ENCODE measurements at regions not wholly inside any gene's neighbourhood (a gene's known extent, or its start where the extent isn't known, plus 50 kb on each side); places are given as distances from the start of the nearest gene placed in this dataset.
"Not testable (repeated sequence)": the region's sequence is repeated elsewhere in the genome, so short reads cannot be mapped to it uniquely, and the experiment has no call there.

GRCh38 chr1:82783044-82783443 lies 982.3 kb downstream of the ADGRL2 start:
- Histone ChIP-seq H3K4me1 (ENCODE audit: control insufficient read depth in 2 of 3, insufficient read depth in 2 of 3, low read depth in 1 of 3, low read length in 3 of 3) (no peaks in the 10 kb centered on the region), H3K27me3 (ENCODE audit: control insufficient read depth, insufficient read depth, low read length) (no peaks in the 10 kb centered on the region), H3K9me3 (ENCODE audit: control insufficient read depth in 2 of 3, insufficient read depth in 1 of 3, low read length in 3 of 3) (no peaks in the 10 kb centered on the region), H3K27ac (ENCODE audit: low read depth in 2 of 2, low read length in 2 of 2) (no peak overlapping the region), H3K4me3 (ENCODE audit: low read length in 3 of 3) (no peak overlapping the region), H3K36me3 (ENCODE audit: control insufficient read depth in 2 of 3, insufficient read depth in 3 of 3, low read length in 3 of 3) (no peaks in the 10 kb centered on the region), H3K9ac (ENCODE audit: low read length in 3 of 3) (no peak overlapping the region)
- intact Hi-C loops (cut with DNase I): no loop called here
- DNase-seq (no peak), FAIRE-seq (no peak)
- no peak for TF ChIP-seq CTCF (IDR thresholded peaks at IDR 0.05; ENCODE audit: borderline replicate concordance, extremely low read depth, insufficient read depth)

DNA sequence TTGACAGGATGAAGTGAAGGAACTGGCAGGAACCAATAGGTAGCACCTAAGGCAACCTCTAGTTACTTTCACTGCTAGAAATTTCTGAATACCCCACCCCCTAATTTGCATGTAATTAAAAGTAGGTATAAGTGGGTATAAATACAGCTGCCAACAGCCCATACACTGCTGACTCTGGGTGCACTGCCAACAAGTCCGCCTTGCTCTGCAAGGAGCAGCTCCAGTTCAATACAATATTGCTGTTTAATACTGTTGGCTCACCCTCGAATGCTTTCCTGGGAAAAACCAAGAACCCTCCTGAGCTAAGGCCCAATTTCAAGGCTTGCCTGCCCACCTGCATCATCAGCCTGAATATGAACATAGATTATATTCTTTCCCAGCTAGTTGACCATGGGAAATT lies 981.9 kb downstream of the ADGRL2 start:
- TF ChIP-seq CTCF (IDR thresholded peaks at IDR 0.05; ENCODE audit: borderline replicate concordance, extremely low read depth, insufficient read depth): no peak
- intact Hi-C loops (cut with DNase I): no loop called here
- Histone ChIP-seq H3K36me3 (ENCODE audit: control insufficient read depth in 2 of 3, insufficient read depth in 3 of 3, low read length in 3 of 3) (no peaks in the 10 kb centered on the region), H3K4me1 (ENCODE audit: control insufficient read depth in 2 of 3, insufficient read depth in 2 of 3, low read depth in 1 of 3, low read length in 3 of 3) (no peaks in the 10 kb centered on the region), H3K27ac (ENCODE audit: low read depth in 2 of 2, low read length in 2 of 2) (no peak overlapping the region), H3K4me3 (ENCODE audit: low read length in 3 of 3) (no peak overlapping the region), H3K9me3 (ENCODE audit: control insufficient read depth in 2 of 3, insufficient read depth in 1 of 3, low read length in 3 of 3) (no peaks in the 10 kb centered on the region), H3K27me3 (ENCODE audit: control insufficient read depth, insufficient read depth, low read length) (no peaks in the 10 kb centered on the region), H3K9ac (ENCODE audit: low read length in 3 of 3) (no peak overlapping the region)
- no peak for DNase-seq
- no peak for FAIRE-seq

- Histone ChIP-seq H3K27me3 (ENCODE audit: control insufficient read depth, insufficient read depth, low read length) (no peaks in the 10 kb centered on the region), H3K4me3 (ENCODE audit: low read length in 3 of 3) (no peak overlapping the region), H3K9me3 (ENCODE audit: control insufficient read depth in 2 of 3, insufficient read depth in 1 of 3, low read length in 3 of 3) (no peaks in the 10 kb centered on the region), H3K9ac (ENCODE audit: low read length in 3 of 3) (no peak overlapping the region), H3K27ac (ENCODE audit: low read depth in 2 of 2, low read length in 2 of 2) (no peak overlapping the region), H3K36me3 (ENCODE audit: control insufficient read depth in 2 of 3, insufficient read depth in 3 of 3, low read length in 3 of 3) (no peaks in the 10 kb centered on the region), H3K4me1 (ENCODE audit: control insufficient read depth in 2 of 3, insufficient read depth in 2 of 3, low read depth in 1 of 3, low read length in 3 of 3) (no peaks in the 10 kb centered on the region)
- no peak for DNase-seq
- intact Hi-C loops (cut with DNase I): no loop called here
- no peak for FAIRE-seq
- TF ChIP-seq CTCF (IDR thresholded peaks at IDR 0.05; ENCODE audit: borderline replicate concordance, extremely low read depth, insufficient read depth): no peak
Observed at GRCh38 chr1:82778612-82779011, 977.9 kb downstream of the ADGRL2 start.

DNA sequence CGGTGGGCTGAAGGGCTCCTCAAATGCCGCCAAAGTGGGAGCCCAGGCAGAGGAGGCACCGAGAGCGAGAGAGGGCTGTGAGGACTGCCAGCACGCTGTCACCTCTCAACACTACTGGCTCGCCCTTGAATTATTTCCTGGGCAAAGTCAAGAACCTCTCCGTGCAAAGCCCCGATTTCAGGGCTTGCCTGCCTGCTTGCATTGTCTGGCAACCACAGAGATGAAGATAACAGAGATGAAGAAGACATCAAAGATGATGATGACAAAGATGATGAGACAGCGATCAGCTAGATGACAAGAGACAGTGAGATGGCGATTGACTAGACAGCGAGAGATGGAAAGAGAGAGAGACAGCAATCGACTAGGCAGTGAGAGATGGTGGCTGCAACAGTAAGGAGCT lies 976.5 kb downstream of the ADGRL2 start:
- FAIRE-seq: no peak
- H3K4me1 ChIP-seq (ENCODE audit: control insufficient read depth in 2 of 3, insufficient read depth in 2 of 3, low read depth in 1 of 3, low read length in 3 of 3): no peaks in the 10 kb centered on the region
- intact Hi-C loops (cut with DNase I): no loop called here
- no peak overlapping the region for H3K4me3 ChIP-seq (ENCODE audit: low read length in 3 of 3)
- H3K27me3 ChIP-seq (ENCODE audit: control insufficient read depth, insufficient read depth, low read length): no peaks in the 10 kb centered on the region
- no peak for TF ChIP-seq CTCF (IDR thresholded peaks at IDR 0.05; ENCODE audit: borderline replicate concordance, extremely low read depth, insufficient read depth)
- DNase-seq: peak in 1 of 5 donors; percentile 43
- no peaks in the 10 kb centered on the region for H3K9me3 ChIP-seq (ENCODE audit: control insufficient read depth in 2 of 3, insufficient read depth in 1 of 3, low read length in 3 of 3)
- no peaks in the 10 kb centered on the region for H3K36me3 ChIP-seq (ENCODE audit: control insufficient read depth in 2 of 3, insufficient read depth in 3 of 3, low read length in 3 of 3)
- no peak overlapping the region for H3K9ac ChIP-seq (ENCODE audit: low read length in 3 of 3)
- no peak overlapping the region for H3K27ac ChIP-seq (ENCODE audit: low read depth in 2 of 2, low read length in 2 of 2)

- H3K9me3 ChIP-seq (ENCODE audit: control insufficient read depth in 2 of 3, insufficient read depth in 1 of 3, low read length in 3 of 3); H3K36me3 ChIP-seq (ENCODE audit: control insufficient read depth in 2 of 3, insufficient read depth in 3 of 3, low read length in 3 of 3); H3K27me3 ChIP-seq (ENCODE audit: control insufficient read depth, insufficient read depth, low read length); H3K4me1 ChIP-seq (ENCODE audit: control insufficient read depth in 2 of 3, insufficient read depth in 2 of 3, low read depth in 1 of 3, low read length in 3 of 3); intact Hi-C loops (cut with DNase I); H3K27ac ChIP-seq (ENCODE audit: low read depth in 2 of 2, low read length in 2 of 2); FAIRE-seq; H3K4me3 ChIP-seq (ENCODE audit: low read length in 3 of 3); H3K9ac ChIP-seq (ENCODE audit: low read length in 3 of 3): not testable (repeated sequence)
- peak in 1 of 5 donors; percentile 56 for DNase-seq
Observed at GRCh38 chr1:82776730-82777129, 976.0 kb downstream of the ADGRL2 start.
